ENCODE measurements at regions not wholly inside any gene's neighbourhood (a gene's known extent, or its start where the extent isn't known, plus 50 kb on each side); places are given as distances from the start of the nearest gene placed in this dataset.
"Not testable (repeated sequence)": the region's sequence is repeated elsewhere in the genome, so short reads cannot be mapped to it uniquely, and the experiment has no call there.

DNA sequence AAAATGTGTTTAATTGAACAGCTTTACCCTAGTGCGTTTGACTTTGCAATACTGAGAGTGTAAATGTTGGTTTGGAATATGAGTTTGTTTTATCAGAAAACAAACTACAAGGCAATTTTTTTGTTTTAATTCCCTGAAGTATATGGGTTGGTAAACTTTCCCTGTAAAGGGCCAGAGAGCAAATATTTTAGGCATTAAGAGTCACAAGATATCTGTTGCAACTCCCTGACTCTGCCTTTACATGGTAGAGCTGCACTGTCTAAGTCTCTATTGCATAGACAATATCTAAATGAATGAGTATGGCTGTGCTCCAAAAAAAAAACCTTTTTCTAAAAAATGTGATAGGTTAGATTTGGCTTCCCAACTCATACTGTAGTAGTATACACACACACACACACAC, 115.1 kb upstream of the PBX1 start:
- no peaks in the 10 kb centered on the region for H3K36me3 ChIP-seq
- intact Hi-C loops (cut with DNase I; ENCODE audit: low total_unique reads) (loop anchor here (5.0 to 10.0 kb wide), 2 partner anchors 341 to 368 kb away; no protein-coding TSS in a partner anchor), in situ Hi-C loops (cut with MboI; ENCODE audit: low sequenced_read_pairs in 4 of 4) (no loop called here)
- peaks cover 5 to 11% of the 10 kb centered on the region in 2 donors for H3K4me1 ChIP-seq
- no peaks in the 10 kb centered on the region for H3K27me3 ChIP-seq
- no peaks in the 10 kb centered on the region for H3K9me3 ChIP-seq
- no peak for DNase-seq
- TF ChIP-seq CTCF (IDR thresholded peaks at IDR 0.05 in 4 of 5, conservative IDR thresholded peaks at IDR 0.05 in 1 of 5) (no peak), POLR2A (IDR thresholded peaks at IDR 0.05) (no peak)
- no peak for ATAC-seq
- H3K4me3 ChIP-seq = no peak overlapping the region
- no peak overlapping the region for H3K27ac ChIP-seq

- in situ Hi-C loops (cut with MboI; ENCODE audit: low sequenced_read_pairs in 4 of 4) = no loop called here
- H3K4me1 ChIP-seq = peaks cover 0 to under 1% of the 10 kb centered on the region in 2 donors
- intact Hi-C loops (cut with DNase I; ENCODE audit: low total_unique reads) = loop anchor here (10.0 kb wide), 1 partner anchor 339 kb away; no protein-coding TSS in a partner anchor
- H3K4me3 ChIP-seq = no peak overlapping the region
- no peak for ATAC-seq
- H3K27ac ChIP-seq = no peak overlapping the region
- H3K27me3 ChIP-seq = no peaks in the 10 kb centered on the region
- no peak for DNase-seq
- TF ChIP-seq CTCF (IDR thresholded peaks at IDR 0.05 in 4 of 5, conservative IDR thresholded peaks at IDR 0.05 in 1 of 5) = no peak
- no peak for TF ChIP-seq POLR2A (IDR thresholded peaks at IDR 0.05)
- H3K36me3 ChIP-seq = no peaks in the 10 kb centered on the region
- H3K9me3 ChIP-seq = no peaks in the 10 kb centered on the region
These were observed 113.0 kb upstream of the PBX1 start for GRCh38 chr1:164446020-164446419.

DNA sequence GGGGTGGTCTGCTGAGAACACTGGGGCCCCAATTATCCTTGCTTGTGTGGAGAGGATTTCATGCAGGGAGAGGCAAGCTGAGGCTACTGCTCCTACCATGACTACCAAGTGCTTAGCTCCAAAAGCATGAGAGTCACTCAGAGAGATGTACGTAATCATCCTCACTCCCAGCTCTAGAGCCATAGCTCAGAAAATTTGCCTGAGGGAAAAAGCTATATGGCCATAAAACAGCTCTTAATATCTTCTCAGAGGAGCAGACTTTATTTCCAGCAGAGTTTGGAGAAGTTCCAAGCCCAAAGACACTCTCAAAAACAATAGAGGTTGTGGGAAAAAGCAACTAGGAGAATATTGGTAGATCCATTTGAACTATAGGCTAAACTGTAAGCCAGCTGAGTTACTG, 106.4 kb upstream of the PBX1 start:
- no peak for TF ChIP-seq CTCF (IDR thresholded peaks at IDR 0.05 in 4 of 5, conservative IDR thresholded peaks at IDR 0.05 in 1 of 5)
- no peak for TF ChIP-seq POLR2A (IDR thresholded peaks at IDR 0.05)
- in situ Hi-C loops (cut with MboI; ENCODE audit: low sequenced_read_pairs in 4 of 4) (no loop called here), intact Hi-C loops (cut with DNase I; ENCODE audit: low total_unique reads) (no loop called here)
- Histone ChIP-seq H3K4me1 (no peaks in the 10 kb centered on the region), H3K27ac (no peak overlapping the region), H3K4me3 (no peak overlapping the region), H3K36me3 (no peaks in the 10 kb centered on the region), H3K27me3 (no peaks in the 10 kb centered on the region), H3K9me3 (no peaks in the 10 kb centered on the region)
- DNase-seq (no peak), ATAC-seq (no peak)

DNA sequence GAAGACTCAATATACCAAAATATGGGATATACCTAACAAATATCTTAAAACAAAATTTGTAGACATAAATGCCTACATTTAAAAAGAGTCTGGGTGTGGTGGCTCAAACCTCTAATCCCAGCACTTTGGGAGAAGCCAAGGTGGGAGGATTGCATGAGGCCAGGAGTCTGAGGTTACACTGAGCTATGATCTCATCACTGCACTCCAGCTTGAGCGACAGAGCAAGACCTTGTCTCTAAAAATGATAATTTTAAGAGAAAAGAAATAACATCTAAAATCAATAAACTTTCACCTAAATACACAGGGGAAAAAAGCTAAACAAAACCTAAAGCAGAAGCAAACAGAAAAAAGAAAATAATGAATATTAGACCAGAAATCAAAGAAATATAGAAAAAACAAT, 102.7 kb upstream of the PBX1 start:
- in situ Hi-C loops (cut with MboI; ENCODE audit: low sequenced_read_pairs in 4 of 4) (no loop called here), intact Hi-C loops (cut with DNase I; ENCODE audit: low total_unique reads) (no loop called here)
- DNase-seq = no peak
- H3K4me3 ChIP-seq = no peak overlapping the region
- no peak overlapping the region for H3K27ac ChIP-seq
- H3K9me3 ChIP-seq = no peaks in the 10 kb centered on the region
- H3K4me1 ChIP-seq = no peaks in the 10 kb centered on the region
- no peaks in the 10 kb centered on the region for H3K36me3 ChIP-seq
- no peaks in the 10 kb centered on the region for H3K27me3 ChIP-seq
- no peak for ATAC-seq
- TF ChIP-seq POLR2A (IDR thresholded peaks at IDR 0.05) (no peak), CTCF (IDR thresholded peaks at IDR 0.05 in 4 of 5, conservative IDR thresholded peaks at IDR 0.05 in 1 of 5) (no peak)

GRCh38 chr1:164459176-164459575, 99.8 kb upstream of the PBX1 start:
- intact Hi-C loops (cut with DNase I; ENCODE audit: low total_unique reads); H3K36me3 ChIP-seq; H3K4me1 ChIP-seq; H3K27me3 ChIP-seq; DNase-seq; H3K27ac ChIP-seq; in situ Hi-C loops (cut with MboI; ENCODE audit: low sequenced_read_pairs in 4 of 4); H3K9me3 ChIP-seq; ATAC-seq; H3K4me3 ChIP-seq: not testable (repeated sequence)

Measured in gastrocnemius medialis (tissue), 4 donors.